PFSK-1 (cell line): ENCODE measurements at regions not wholly inside any gene's neighbourhood (a gene's known extent, or its start where the extent isn't known, plus 50 kb on each side); places are given as distances from the start of the nearest gene placed in this dataset.

Experiments used
- FOXP2 ChIP-seq: optimal IDR thresholded peaks from 2 replicates; pipeline ENCODE3; 2011; ENCODE audit warnings: borderline replicate concordance, control low read depth, inconsistent platforms; ENCODE audit not compliant: insufficient read depth; ENCODE audit errors: extremely low read length, extremely low read depth
- POLR2AphosphoS5 ChIP-seq: IDR thresholded peaks from 2 replicates; pipeline ENCODE4 v1.6.1; 2012; ENCODE audit warnings: low read depth, mild to moderate bottlenecking, control low read depth, low read length, moderate library complexity
- SIN3A ChIP-seq: IDR thresholded peaks from 2 replicates; pipeline ENCODE4 v1.6.1; 2012; ENCODE audit warnings: mild to moderate bottlenecking, low read length, moderate library complexity, borderline replicate concordance; ENCODE audit not compliant: insufficient read depth
- TAF1 ChIP-seq: IDR thresholded peaks from 2 replicates; pipeline ENCODE4 v1.6.1; 2012; ENCODE audit warnings: low read length, control low read depth, borderline replicate concordance; ENCODE audit not compliant: insufficient read depth
- TF ChIP-seq, protein P1 (sequence below), 2 experiments: IDR thresholded peaks; 2 replicates each; pipeline versions ENCODE4 v1.6.1 to v1.8.0; 2011 to 2012; ENCODE audit warnings: low read depth in 2 of 2, low read length in 2 of 2, control low read depth in 1 of 2, inconsistent platforms in 1 of 2, mild to moderate bottlenecking in 1 of 2, moderate library complexity in 1 of 2; ENCODE audit not compliant: insufficient read depth in 1 of 2

DNA sequence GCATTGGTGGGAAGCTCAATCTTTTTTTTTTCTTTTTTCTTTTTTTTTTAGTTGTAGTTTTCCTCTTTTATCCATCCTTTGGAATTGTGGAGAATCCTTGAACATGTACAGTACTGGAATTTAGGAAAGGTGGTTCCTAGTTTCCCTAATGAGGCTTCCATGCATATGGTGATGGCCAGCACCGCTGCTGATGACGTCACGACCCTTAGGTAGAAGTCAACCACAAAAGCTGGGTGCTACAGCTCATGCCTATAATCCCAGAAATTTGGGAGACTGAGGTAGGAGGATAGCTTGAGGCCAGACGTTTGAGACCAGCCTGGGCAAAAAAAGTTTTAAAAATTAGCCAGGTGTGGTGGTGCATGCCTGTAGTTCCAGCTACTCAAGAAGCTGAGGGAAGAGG, 79.3 kb upstream of the SOX4 start:
- TF ChIP-seq SIN3A (no peak), POLR2AphosphoS5 (no peak), TAF1 (no peak), FOXP2 (no peak)

DNA sequence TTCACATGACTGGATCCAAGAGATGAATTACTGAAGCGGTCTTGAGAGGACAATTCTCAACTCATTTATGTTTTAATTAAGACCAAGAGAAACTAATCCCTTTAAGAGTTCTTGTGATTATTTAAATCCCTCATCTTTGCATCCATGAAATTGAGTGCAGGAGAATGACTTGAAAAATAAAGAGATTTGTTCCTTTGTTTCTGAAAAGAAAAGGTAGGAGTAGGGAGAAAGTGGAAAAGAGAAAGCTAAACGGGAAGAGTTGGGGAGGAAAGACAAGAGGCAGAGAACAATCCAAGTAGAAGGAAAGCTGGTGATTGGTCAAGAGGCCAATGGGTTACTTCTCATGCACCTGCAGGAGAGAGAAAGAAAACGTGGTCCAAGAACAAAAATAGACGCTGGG, 75.2 kb upstream of the SOX4 start:
- TF ChIP-seq, protein P1, sequence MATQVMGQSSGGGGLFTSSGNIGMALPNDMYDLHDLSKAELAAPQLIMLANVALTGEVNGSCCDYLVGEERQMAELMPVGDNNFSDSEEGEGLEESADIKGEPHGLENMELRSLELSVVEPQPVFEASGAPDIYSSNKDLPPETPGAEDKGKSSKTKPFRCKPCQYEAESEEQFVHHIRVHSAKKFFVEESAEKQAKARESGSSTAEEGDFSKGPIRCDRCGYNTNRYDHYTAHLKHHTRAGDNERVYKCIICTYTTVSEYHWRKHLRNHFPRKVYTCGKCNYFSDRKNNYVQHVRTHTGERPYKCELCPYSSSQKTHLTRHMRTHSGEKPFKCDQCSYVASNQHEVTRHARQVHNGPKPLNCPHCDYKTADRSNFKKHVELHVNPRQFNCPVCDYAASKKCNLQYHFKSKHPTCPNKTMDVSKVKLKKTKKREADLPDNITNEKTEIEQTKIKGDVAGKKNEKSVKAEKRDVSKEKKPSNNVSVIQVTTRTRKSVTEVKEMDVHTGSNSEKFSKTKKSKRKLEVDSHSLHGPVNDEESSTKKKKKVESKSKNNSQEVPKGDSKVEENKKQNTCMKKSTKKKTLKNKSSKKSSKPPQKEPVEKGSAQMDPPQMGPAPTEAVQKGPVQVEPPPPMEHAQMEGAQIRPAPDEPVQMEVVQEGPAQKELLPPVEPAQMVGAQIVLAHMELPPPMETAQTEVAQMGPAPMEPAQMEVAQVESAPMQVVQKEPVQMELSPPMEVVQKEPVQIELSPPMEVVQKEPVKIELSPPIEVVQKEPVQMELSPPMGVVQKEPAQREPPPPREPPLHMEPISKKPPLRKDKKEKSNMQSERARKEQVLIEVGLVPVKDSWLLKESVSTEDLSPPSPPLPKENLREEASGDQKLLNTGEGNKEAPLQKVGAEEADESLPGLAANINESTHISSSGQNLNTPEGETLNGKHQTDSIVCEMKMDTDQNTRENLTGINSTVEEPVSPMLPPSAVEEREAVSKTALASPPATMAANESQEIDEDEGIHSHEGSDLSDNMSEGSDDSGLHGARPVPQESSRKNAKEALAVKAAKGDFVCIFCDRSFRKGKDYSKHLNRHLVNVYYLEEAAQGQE (IDR thresholded peaks at IDR 0.05; ENCODE audit: insufficient read depth in 1 of 2, low read depth in 2 of 2, low read length in 2 of 2) = no peak
- no peak for TF ChIP-seq FOXP2
- TF ChIP-seq POLR2AphosphoS5 = no peak
- TF ChIP-seq TAF1 = no peak
- TF ChIP-seq SIN3A = no peak

DNA sequence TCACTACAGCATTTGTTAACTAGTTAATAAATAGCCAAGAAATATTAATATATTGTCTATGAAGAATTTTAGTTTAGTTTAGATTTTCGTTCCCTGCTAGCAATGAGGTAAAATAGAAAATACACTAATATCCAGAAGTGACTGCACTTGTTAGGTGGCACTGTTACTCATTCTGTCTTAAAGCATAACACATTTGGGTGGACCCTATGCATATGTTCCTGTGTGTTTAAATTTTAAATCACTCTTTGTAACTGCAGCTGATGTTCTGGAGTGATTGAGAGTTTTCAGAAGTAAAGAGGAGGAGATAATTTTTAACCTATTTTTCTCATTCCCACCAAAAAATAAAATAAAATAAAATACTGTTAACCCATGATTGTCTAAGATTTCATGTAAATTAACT, 73.9 kb upstream of the SOX4 start:
- no peak for TF ChIP-seq TAF1

DNA sequence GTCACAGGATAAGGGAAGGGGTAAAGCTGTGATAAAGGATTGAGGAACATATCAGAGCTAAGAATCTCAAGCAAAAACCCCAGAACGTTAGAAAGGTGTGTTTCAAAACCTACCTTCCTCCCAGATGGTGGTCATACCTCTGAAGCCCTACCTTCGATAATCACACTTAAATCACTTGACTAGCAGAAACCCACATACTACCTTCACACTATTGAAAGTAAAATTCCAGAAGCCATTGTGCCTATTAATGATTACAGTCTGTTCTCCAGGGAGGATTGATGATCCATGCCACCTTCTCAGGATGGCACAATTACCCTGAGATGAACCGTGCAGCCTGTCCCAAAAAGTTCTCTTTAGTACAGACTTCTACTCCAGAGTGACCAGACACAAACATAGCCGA, 72.3 kb upstream of the SOX4 start:
- TF ChIP-seq TAF1 (no peak), POLR2AphosphoS5 (no peak), FOXP2 (no peak), SIN3A (no peak)
- TF ChIP-seq, protein P1 (IDR thresholded peaks at IDR 0.05; ENCODE audit: insufficient read depth in 1 of 2, low read depth in 2 of 2, low read length in 2 of 2) = no peak

DNA sequence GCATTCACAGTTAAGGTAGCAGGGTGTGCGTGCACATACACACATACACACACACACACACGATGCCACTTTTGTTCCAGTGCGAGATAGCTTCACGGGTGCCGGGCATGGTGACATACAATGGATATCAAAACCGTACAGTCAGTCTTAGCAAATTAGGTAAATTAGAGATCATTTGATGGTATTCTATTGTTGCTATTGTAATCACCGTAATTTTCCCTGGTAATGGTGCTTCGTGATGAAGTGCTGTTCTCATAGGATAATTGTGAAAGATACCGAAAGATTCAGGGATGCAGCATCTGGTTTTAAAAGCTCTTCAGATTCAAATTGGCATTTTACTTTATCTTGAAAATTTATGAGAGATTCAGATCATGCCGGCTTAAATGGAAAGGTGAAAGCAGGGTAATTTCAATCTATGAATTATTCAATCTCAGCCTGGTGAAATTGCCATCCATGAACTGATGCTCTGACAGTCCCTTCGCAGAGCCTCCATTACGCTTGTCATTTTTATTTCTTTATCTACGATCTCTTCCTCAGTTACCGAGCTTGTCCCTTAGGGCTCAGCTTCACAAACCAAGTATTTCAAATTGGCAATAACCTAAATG, 71.3 kb upstream of the SOX4 start:
- TF ChIP-seq FOXP2 (no peak), TAF1 (no peak), POLR2AphosphoS5 (no peak), SIN3A (no peak)
- TF ChIP-seq, protein P1 (IDR thresholded peaks at IDR 0.05; ENCODE audit: insufficient read depth in 1 of 2, low read depth in 2 of 2, low read length in 2 of 2) = no peak

DNA sequence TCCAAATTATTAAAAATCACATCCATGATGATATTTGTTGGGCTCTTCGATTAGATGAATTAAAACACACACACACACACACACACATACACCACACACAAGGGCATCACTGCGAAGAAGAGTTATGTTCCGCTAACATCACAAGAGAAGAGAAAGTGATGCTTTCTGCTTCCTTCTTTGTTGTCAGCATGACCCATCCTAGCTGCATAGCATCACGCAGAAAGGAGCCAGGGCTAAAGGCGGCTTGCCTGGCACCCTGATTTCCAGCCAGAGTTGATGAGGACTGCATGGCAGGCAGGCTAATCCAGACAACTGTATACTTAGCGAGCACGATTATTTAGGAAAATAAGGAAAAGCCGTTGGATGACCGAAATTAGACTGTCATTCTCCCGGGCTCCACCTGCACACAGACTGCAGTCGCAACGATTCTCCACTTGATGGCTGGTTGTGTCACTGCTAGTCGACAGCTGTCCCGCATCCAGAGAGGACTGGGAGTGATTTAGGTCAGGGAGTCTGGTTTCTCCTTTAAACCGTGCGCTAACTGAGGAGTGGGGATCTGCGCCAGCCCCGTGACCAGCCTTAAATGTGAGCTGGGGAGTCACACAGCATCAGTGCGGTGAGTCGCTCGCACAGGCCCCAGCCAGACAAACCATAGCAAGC, 70.6 kb upstream of the SOX4 start:
- TF ChIP-seq TAF1 (no peak), FOXP2 (no peak)

DNA sequence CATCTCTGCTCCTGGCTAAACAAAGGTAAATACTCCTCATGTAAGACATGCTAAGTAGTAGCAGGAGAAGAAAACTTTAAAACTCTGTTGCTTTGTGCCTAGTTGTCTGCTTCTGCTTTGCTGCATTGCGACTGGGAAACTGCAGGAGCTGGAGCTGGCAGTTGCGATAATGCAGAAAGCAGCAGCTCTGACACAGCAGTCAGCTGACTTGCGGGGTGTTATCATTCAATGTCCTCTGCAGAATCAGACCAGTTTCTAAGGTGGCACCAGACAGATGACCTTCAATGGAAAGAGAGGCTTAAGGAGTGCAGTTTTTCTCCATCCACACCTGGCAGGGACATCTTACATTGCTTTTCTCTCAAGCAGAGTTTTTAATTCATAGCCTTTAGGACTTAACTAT, 69.9 kb upstream of the SOX4 start:
- TF ChIP-seq FOXP2 (no peak), SIN3A (no peak), POLR2AphosphoS5 (no peak), TAF1 (no peak)
- TF ChIP-seq, protein P1 (IDR thresholded peaks at IDR 0.05; ENCODE audit: insufficient read depth in 1 of 2, low read depth in 2 of 2, low read length in 2 of 2) = no peak
